NCI-H146 (cell line): ENCODE measurements at regions not wholly inside any gene's neighbourhood (a gene's known extent, or its start where the extent isn't known, plus 50 kb on each side); places are given as distances from the start of the nearest gene placed in this dataset.
"Not testable (repeated sequence)": the region's sequence is repeated elsewhere in the genome, so short reads cannot be mapped to it uniquely, and the experiment has no call there.

Experiments used
- DNase-seq: peaks from one replicate; lab custom pipeline; 2025; lab: John Stamatoyannopoulos, UW

DNA sequence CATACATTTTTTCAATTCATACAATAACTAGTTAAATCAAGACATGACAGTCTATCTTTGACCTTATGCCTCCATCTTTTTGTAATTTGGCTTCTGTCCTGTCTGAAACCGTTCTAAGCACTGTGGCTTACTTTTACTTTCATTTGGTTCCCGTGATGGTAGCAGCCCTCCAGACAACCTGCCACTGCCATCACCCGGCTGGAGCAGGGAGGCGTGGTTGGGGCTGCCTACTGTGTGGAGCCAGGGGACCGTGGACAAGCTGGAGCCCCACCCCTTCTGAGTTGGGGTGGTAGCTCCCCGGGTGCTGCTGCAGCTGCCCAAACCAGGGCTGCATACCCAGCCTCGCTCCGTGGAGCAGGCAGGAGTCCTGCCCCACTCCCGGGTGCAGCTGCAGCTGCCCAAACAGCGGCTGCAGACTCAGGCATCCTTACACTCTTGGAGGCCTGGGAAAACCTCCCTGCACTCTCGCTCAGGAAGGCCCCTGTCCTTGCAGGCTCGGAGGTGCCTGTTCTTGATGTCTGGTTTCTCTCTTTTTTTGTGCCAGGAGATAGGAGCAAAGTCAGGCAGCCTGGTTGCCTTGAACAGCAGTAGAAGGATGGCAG is 312.4 kb downstream of the ANKRD30B start:
- not testable (repeated sequence) for DNase-seq

- not testable (repeated sequence) for DNase-seq
Measured at GRCh38 chr18:15061289-15061896, 313.4 kb downstream of the ANKRD30B start.

- not testable (repeated sequence) for DNase-seq
Measured at GRCh38 chr18:15066434-15066833, 318.5 kb downstream of the ANKRD30B start.

- DNase-seq, result not testable (repeated sequence)
Measured at GRCh38 chr18:15071311-15071710, 323.3 kb downstream of the ANKRD30B start.
